ENCODE measurements at regions not wholly inside any gene's neighbourhood (a gene's known extent, or its start where the extent isn't known, plus 50 kb on each side); places are given as distances from the start of the nearest gene placed in this dataset.

- no TSS peak for BruUV-seq (replicated peaks)
- Histone ChIP-seq H3K27ac (ENCODE audit: low read depth, low read length, poor library complexity, severe bottlenecking) (no peak overlapping the region), H3K4me1 (ENCODE audit: insufficient read depth, low read length, poor library complexity, severe bottlenecking) (no peaks in the 10 kb centered on the region), H3K4me3 (ENCODE audit: low read depth, low read length, poor library complexity, severe bottlenecking) (no peak overlapping the region), H4K20me1 (ENCODE audit: insufficient read depth, low read length) (no peaks in the 10 kb centered on the region), H3K4me2 (ENCODE audit: low read length) (no peak overlapping the region), H3K79me2 (ENCODE audit: insufficient read depth, low read depth, low read length) (no peaks in the 10 kb centered on the region), H3K9me2 (ENCODE audit: insufficient read depth, low read length) (no peaks in the 10 kb centered on the region), H2AFZ (ENCODE audit: low read length) (no peak overlapping the region), H3K36me3 (ENCODE audit: insufficient read depth, low read length) (no peaks in the 10 kb centered on the region), H3K9me3 (ENCODE audit: low read length) (no peaks in the 10 kb centered on the region)
- TF ChIP-seq EZH2phosphoT487 (IDR thresholded peaks at IDR 0.05; ENCODE audit: borderline replicate concordance, low read depth, low read length) (no peak), CTCF (conservative IDR thresholded peaks at IDR 0.05; ENCODE audit: low read length) (no peak)
- POLR2A ChIA-PET: no interaction called here
- DNase-seq (ENCODE audit: low spot score): no peak
- intact Hi-C loops (cut with micrococcal nuclease; ENCODE audit: unreplicated experiment): no loop called here
- CTCF ChIA-PET (ENCODE audit: unreplicated experiment): no interaction called here
These were observed 204.3 kb downstream of the ASCL1 start for GRCh38 chr12:103161582-103162362.

- BruUV-seq (replicated peaks): no TSS peak
- Histone ChIP-seq H4K20me1 (ENCODE audit: insufficient read depth, low read length) (no peaks in the 10 kb centered on the region), H3K4me3 (ENCODE audit: low read depth, low read length, poor library complexity, severe bottlenecking) (no peak overlapping the region), H3K27ac (ENCODE audit: low read depth, low read length, poor library complexity, severe bottlenecking) (no peak overlapping the region), H3K79me2 (ENCODE audit: insufficient read depth, low read depth, low read length) (no peaks in the 10 kb centered on the region), H3K9me2 (ENCODE audit: insufficient read depth, low read length) (no peaks in the 10 kb centered on the region), H3K4me2 (ENCODE audit: low read length) (no peak overlapping the region), H3K9me3 (ENCODE audit: low read length) (no peaks in the 10 kb centered on the region), H3K4me1 (ENCODE audit: insufficient read depth, low read length, poor library complexity, severe bottlenecking) (no peaks in the 10 kb centered on the region), H3K36me3 (ENCODE audit: insufficient read depth, low read length) (no peaks in the 10 kb centered on the region), H2AFZ (ENCODE audit: low read length) (no peak overlapping the region)
- ChIA-PET CTCF (ENCODE audit: unreplicated experiment) (no interaction called here), POLR2A (interaction anchor here (0.6 to 1.0 kb wide), 3 partner anchors 10 to 330 kb away, joined by 3 to 4 read pairs (median 4); no protein-coding TSS in a partner anchor)
- no peak for TF ChIP-seq EZH2phosphoT487 (IDR thresholded peaks at IDR 0.05; ENCODE audit: borderline replicate concordance, low read depth, low read length)
- no peak for TF ChIP-seq CTCF (conservative IDR thresholded peaks at IDR 0.05; ENCODE audit: low read length)
- no peak for DNase-seq (ENCODE audit: low spot score)
- intact Hi-C loops (cut with micrococcal nuclease; ENCODE audit: unreplicated experiment): no loop called here
These were observed 209.5 kb downstream of the ASCL1 start for GRCh38 chr12:103166949-103167348.

GRCh38 chr12:103172447-103173112 is 215.1 kb downstream of the ASCL1 start:
- intact Hi-C loops (cut with micrococcal nuclease; ENCODE audit: unreplicated experiment): no loop called here
- no peak overlapping the region for H3K27ac ChIP-seq (ENCODE audit: low read depth, low read length, poor library complexity, severe bottlenecking)

More at GRCh38 chr12:103172447-103173112, 215.1 kb downstream of the ASCL1 start:
- no TSS peak for BruUV-seq (replicated peaks)
- POLR2A ChIA-PET: interaction anchor here (0.5 kb wide), 1 partner anchor 90 kb away, joined by 3 read pairs; no protein-coding TSS in a partner anchor
- H3K9me3 ChIP-seq (ENCODE audit: low read length): no peaks in the 10 kb centered on the region
- no peak for DNase-seq (ENCODE audit: low spot score)
- H3K36me3 ChIP-seq (ENCODE audit: insufficient read depth, low read length): no peaks in the 10 kb centered on the region
- H3K79me2 ChIP-seq (ENCODE audit: insufficient read depth, low read depth, low read length): no peaks in the 10 kb centered on the region
- no peaks in the 10 kb centered on the region for H3K4me1 ChIP-seq (ENCODE audit: insufficient read depth, low read length, poor library complexity, severe bottlenecking)
- no peaks in the 10 kb centered on the region for H3K9me2 ChIP-seq (ENCODE audit: insufficient read depth, low read length)
- TF ChIP-seq CTCF (conservative IDR thresholded peaks at IDR 0.05; ENCODE audit: low read length): no peak
- no peak for TF ChIP-seq EZH2phosphoT487 (IDR thresholded peaks at IDR 0.05; ENCODE audit: borderline replicate concordance, low read depth, low read length)
- no peaks in the 10 kb centered on the region for H4K20me1 ChIP-seq (ENCODE audit: insufficient read depth, low read length)
- CTCF ChIA-PET (ENCODE audit: unreplicated experiment): no interaction called here
- H2AFZ ChIP-seq (ENCODE audit: low read length): no peak overlapping the region
- H3K4me3 ChIP-seq (ENCODE audit: low read depth, low read length, poor library complexity, severe bottlenecking): no peak overlapping the region
- H3K4me2 ChIP-seq (ENCODE audit: low read length): no peak overlapping the region

Data from OCI-LY7 (cell line).